Ovary (tissue), 7 donors: ENCODE measurements at regions not wholly inside any gene's neighbourhood (a gene's known extent, or its start where the extent isn't known, plus 50 kb on each side); places are given as distances from the start of the nearest gene placed in this dataset.

ENCODE experiments used
- DNase-seq, 5 donors: peaks; one replicate each; pipeline ENCODE4 v3.0.0-alpha.2; 2019 to 2020
- H3K27ac ChIP-seq, 2 donors: fragments of 200-600 bp; one replicate each; pipeline versions ENCODE4 v1.5.1 to v1.8.0; 2019 to 2022
- H3K27me3 ChIP-seq: fragments of 200-600 bp; one replicate; pipeline ENCODE4 v1.8.0; 2022
- H3K36me3 ChIP-seq: fragments of 200-600 bp; sonication (generic); one replicate; pipeline ENCODE4 v1.5.1; 2019
- H3K4me1 ChIP-seq: one replicate; pipeline ENCODE4 v1.8.1; 2013; ENCODE audit warnings: mild to moderate bottlenecking, moderate library complexity; ENCODE audit not compliant: insufficient read depth
- H3K4me3 ChIP-seq: fragments of 200-600 bp; sonication (generic); one replicate; pipeline ENCODE4 v1.5.1; 2017
- H3K9me3 ChIP-seq, 2 donors: fragments of 200-600 bp in 1 of 2; sonication (generic) in 1 of 2; one replicate each; pipeline versions ENCODE4 v1.5.1 to v1.8.1; 2013 to 2019; ENCODE audit warnings: mild to moderate bottlenecking in 1 of 2, moderate library complexity in 1 of 2
- EP300 ChIP-seq: sonication (generic); formaldehyde crosslinking; IDR thresholded peaks from one replicate; pipeline ENCODE4 v1.6.1; 2017; ENCODE audit warnings: antibody characterized with exemption
- POLR2A ChIP-seq: fragments of 450-650 bp; IDR thresholded peaks from one replicate; pipeline ENCODE4 v1.6.1; 2017; ENCODE audit warnings: antibody characterized with exemption, mild to moderate bottlenecking, moderate library complexity
- WGBS, 3 donors: extraction: QIAGEN DNeasy Blood & Tissue Kit in 1 of 3; methylation state at CpG; one replicate each; pipeline versions ENCODE4 v1.1.5 to v1.1.7; 2013 to 2017; 5-methylcytosine and 5-hydroxymethylcytosine counted together
- intact Hi-C, 4 donors: fragments of 100-400 bp; cut with DNase I; formaldehyde crosslinking; loops; one replicate each; pipeline versions ENCODE4 v1.11.0 to v1.15.1; 2022 to 2023
- TF ChIP-seq, protein P1 (sequence below), 3 donors: fragments of 450-650 bp in 2 of 3; fragments of 200-600 bp in 1 of 3; IDR thresholded peaks; one replicate each; pipeline versions ENCODE4 v1.5.1 to v1.8.0; 2016 to 2022; ENCODE audit warnings: antibody characterized with exemption in 3 of 3, mild to moderate bottlenecking in 1 of 3
- donor health status: DM: no; HTN: no; CAD: no; lungs with moderate emphysema.
- donor health status: DM: no; HTN: no; CAD: no.
- donor health status: Bipolar disorder and iron deficiency.
- donor health status: DM: no; HTN: no; CAD: no.
- donor health status: DM: yes; HTN: yes; CAD: no.

DNA sequence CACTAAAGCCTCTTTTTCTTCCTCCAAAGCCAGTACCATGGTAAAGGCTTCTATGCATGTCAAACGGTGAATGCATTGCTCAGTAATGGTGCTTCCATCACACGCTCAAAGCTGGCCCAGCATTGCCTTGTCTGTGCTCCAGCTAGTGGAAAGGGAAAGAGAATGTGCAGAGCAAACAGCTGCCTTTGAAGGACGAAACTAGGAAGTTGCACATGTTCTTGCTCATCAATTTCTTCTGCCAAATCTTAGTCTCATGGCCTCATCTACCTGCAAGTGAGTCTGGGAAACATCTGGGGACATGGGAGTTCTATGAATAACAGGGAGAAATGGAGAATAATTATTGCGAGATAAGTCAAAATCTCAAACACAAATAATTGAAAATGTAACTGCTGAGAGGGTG, 216.5 kb upstream of the SSTR4 start:
- Histone ChIP-seq H3K27ac (no peak overlapping the region), H3K4me3 (no peak overlapping the region), H3K4me1 (no peaks in the 10 kb centered on the region), H3K36me3 (no peaks in the 10 kb centered on the region), H3K27me3 (no peaks in the 10 kb centered on the region), H3K9me3 (no peaks in the 10 kb centered on the region)
- intact Hi-C loops: no loop called here
- no peak for TF ChIP-seq EP300
- TF ChIP-seq, protein P1, sequence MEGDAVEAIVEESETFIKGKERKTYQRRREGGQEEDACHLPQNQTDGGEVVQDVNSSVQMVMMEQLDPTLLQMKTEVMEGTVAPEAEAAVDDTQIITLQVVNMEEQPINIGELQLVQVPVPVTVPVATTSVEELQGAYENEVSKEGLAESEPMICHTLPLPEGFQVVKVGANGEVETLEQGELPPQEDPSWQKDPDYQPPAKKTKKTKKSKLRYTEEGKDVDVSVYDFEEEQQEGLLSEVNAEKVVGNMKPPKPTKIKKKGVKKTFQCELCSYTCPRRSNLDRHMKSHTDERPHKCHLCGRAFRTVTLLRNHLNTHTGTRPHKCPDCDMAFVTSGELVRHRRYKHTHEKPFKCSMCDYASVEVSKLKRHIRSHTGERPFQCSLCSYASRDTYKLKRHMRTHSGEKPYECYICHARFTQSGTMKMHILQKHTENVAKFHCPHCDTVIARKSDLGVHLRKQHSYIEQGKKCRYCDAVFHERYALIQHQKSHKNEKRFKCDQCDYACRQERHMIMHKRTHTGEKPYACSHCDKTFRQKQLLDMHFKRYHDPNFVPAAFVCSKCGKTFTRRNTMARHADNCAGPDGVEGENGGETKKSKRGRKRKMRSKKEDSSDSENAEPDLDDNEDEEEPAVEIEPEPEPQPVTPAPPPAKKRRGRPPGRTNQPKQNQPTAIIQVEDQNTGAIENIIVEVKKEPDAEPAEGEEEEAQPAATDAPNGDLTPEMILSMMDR (IDR thresholded peaks at IDR 0.05): no peak
- TF ChIP-seq POLR2A: no peak
- no peak for DNase-seq
- 67 to 77% (median 73%) methylated on average over 4 of the region's 4 CpGs for WGBS, 3 donors

DNA sequence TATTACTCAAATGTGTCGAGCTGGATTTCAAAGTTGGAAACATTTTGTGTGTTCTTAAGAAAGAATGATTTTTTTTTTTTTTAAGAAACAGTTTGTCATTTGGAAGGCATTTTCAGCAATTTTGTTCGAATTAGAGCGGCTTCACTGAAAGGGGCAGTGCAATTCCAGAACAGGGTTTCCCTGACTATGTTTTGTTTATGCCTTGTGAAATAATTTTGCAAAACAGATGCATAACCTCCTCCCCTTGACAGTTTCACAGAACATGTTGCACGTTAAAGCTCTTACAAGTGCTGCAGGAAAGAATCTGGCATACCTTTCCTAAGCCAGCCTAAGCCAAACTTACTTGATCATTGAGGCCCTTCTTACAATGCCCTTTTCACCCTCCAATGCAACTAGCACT, 216.0 kb upstream of the SSTR4 start:
- intact Hi-C loops: no loop called here
- Histone ChIP-seq H3K27ac (no peak overlapping the region), H3K36me3 (no peaks in the 10 kb centered on the region), H3K4me1 (no peaks in the 10 kb centered on the region), H3K9me3 (no peaks in the 10 kb centered on the region), H3K27me3 (no peaks in the 10 kb centered on the region), H3K4me3 (no peak overlapping the region)
- no peak for DNase-seq
- TF ChIP-seq, protein P1 (IDR thresholded peaks at IDR 0.05): no peak
- TF ChIP-seq POLR2A: no peak
- TF ChIP-seq EP300: no peak
- 29 to 39% (median 36%) methylated on average over 4 of the region's 4 CpGs for WGBS, 3 donors

DNA sequence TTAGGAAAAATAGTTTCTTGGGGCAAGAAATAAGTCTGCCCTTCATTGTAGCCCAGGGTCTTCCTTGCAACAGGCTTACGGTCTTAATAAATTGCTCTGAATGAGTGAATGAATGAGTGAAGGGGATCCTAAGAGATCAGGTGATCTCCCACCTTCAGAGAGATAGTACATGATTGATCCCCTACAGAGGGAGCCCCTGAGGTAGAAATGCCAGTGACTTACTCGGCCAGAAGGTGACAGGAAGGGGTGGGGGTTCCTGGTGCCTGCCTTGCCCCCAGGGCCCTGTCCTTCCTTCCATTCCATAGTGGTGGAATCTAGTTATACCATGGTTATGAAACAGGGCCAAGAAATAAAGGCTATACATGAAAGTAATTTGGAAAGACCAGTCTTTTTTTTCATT, 215.3 kb upstream of the SSTR4 start:
- intact Hi-C loops: no loop called here
- Histone ChIP-seq H3K4me1 (no peaks in the 10 kb centered on the region), H3K9me3 (no peaks in the 10 kb centered on the region), H3K27me3 (no peaks in the 10 kb centered on the region), H3K4me3 (no peak overlapping the region), H3K27ac (no peak overlapping the region), H3K36me3 (no peaks in the 10 kb centered on the region)
- TF ChIP-seq, protein P1 (IDR thresholded peaks at IDR 0.05): no peak
- TF ChIP-seq POLR2A (no peak), EP300 (no peak)
- no peak for DNase-seq
- 89 to 90% (median 90%) methylated on average over 2 of the region's 2 CpGs for WGBS, 3 donors

DNA sequence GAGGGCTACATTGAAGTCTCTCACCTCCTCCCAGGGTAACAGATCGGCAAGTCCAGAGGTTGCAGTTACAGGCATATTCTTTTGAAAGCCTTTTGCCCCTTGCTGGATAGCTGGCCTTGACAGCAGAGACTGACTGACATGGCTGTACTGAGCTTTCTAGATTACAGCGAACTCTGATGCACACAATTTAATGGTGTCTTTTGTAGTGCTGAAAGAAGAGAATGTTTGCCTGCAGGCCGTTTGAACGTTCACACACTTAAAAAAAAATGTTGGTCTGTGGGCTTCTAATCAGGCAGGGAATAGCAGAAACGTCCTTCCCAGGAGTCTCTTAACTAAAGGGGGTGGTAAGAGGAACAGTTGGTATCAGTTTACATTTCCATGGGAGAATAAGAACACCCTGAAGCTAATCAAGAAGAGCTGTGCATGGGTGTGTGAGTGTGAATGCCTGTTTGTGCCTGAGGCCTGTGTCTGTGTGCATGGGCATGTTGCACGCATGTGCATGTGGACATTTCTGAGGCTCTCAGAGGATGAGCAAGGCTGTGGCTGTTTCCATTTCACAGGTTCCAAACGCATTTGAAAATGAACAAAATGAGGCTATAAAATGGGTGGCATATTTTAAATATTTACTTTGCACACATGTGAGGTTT, 213.9 kb upstream of the SSTR4 start:
- no peak overlapping the region for H3K4me3 ChIP-seq
- H3K4me1 ChIP-seq: no peaks in the 10 kb centered on the region
- H3K9me3 ChIP-seq: no peaks in the 10 kb centered on the region
- DNase-seq: no peak
- H3K27me3 ChIP-seq: no peaks in the 10 kb centered on the region
- TF ChIP-seq, protein P1 (IDR thresholded peaks at IDR 0.05): no peak
- TF ChIP-seq EP300 (no peak), POLR2A (no peak)
- H3K36me3 ChIP-seq: no peaks in the 10 kb centered on the region
- H3K27ac ChIP-seq: no peak overlapping the region
- 49 to 73% (median 54%) methylated on average over 7 of the region's 7 CpGs for WGBS, 3 donors
- intact Hi-C loops: no loop called here
